ENCODE measurements at regions not wholly inside any gene's neighbourhood (a gene's known extent, or its start where the extent isn't known, plus 50 kb on each side); places are given as distances from the start of the nearest gene placed in this dataset.

- Histone ChIP-seq H3K9me3 (ENCODE audit: control insufficient read depth, insufficient read depth, low read length) (no peaks in the 10 kb centered on the region), H4K91ac (ENCODE audit: insufficient read depth, low read depth, low read length) (no peak overlapping the region), H4K8ac (ENCODE audit: low read depth in 2 of 2, low read length in 2 of 2) (no peak overlapping the region), H3K9ac (ENCODE audit: low read depth, low read length) (no peak overlapping the region), H2BK5ac (ENCODE audit: low read depth, low read length, poor library complexity, severe bottlenecking) (no peak overlapping the region), H2BK20ac (ENCODE audit: low read depth, low read length) (no peak overlapping the region), H3K4me3 (ENCODE audit: insufficient read depth, low read depth, low read length) (no peak overlapping the region), H3K27ac (ENCODE audit: insufficient read depth, low read length) (no peak overlapping the region), H2AK9ac (replicated peaks; ENCODE audit: low read depth, low read length, poor library complexity) (no peak overlapping the region), H2AK5ac (ENCODE audit: low read depth, low read length) (no peak overlapping the region), H3K79me1 (ENCODE audit: low read depth in 1 of 2, low read length in 2 of 2) (no peaks in the 10 kb centered on the region), H3K18ac (ENCODE audit: low read depth, low read length) (no peak overlapping the region), H3K27me3 (ENCODE audit: control insufficient read depth, insufficient read depth, low read length) (peaks cover 6% of the 10 kb centered on the region; the same call in 1 of the 2 replicates), H4K20me1 (ENCODE audit: insufficient read depth, low read length) (no peaks in the 10 kb centered on the region), H2BK15ac (ENCODE audit: low read depth, low read length) (no peak overlapping the region), H3K36me3 (ENCODE audit: control insufficient read depth, insufficient read depth, low read length) (no peaks in the 10 kb centered on the region), H3K9me1 (ENCODE audit: insufficient read depth, low read length) (no peaks in the 10 kb centered on the region), H3K14ac (replicated peaks; ENCODE audit: low read depth, low read length) (no peak overlapping the region), H3K56ac (ENCODE audit: extremely low read depth, insufficient read depth, low read length) (no peak overlapping the region), H3K4ac (ENCODE audit: low read depth, low read length) (no peak overlapping the region), H3K4me2 (ENCODE audit: low read depth, low read length) (no peak overlapping the region), H2AFZ (replicated peaks; ENCODE audit: low read length, poor library complexity) (no peak overlapping the region), H2BK120ac (ENCODE audit: low read depth, low read length) (no peak overlapping the region), H3K23ac (ENCODE audit: low read depth, low read length) (no peak overlapping the region), H3K4me1 (ENCODE audit: control insufficient read depth, insufficient read depth, low read length) (no peaks in the 10 kb centered on the region), H4K5ac (ENCODE audit: low read depth, low read length) (no peak overlapping the region)
- intact Hi-C loops (cut with micrococcal nuclease) (no loop called here), dilution Hi-C loops (cut with HindIII; ENCODE audit: low sequenced_read_pairs, unreplicated experiment) (no loop called here), in situ Hi-C loops (cut with MboI; ENCODE audit: low sequenced_read_pairs) (no loop called here)
- DNase-seq, result no peak
- WGBS, 2 experiments (ENCODE audit: extremely low coverage in 2 of 2, insufficient read length in 1 of 2), result 63% methylated on average over 5 of the region's 8 CpGs; no CpG with 5 or more reads in 1 of the 2 experiments
- no TSS peak for BruUV-seq (replicated peaks)
- TF ChIP-seq MXI1 (IDR thresholded peaks at IDR 0.05; ENCODE audit: borderline replicate concordance, low read depth, low read length) (no peak), MAZ (IDR thresholded peaks at IDR 0.05; ENCODE audit: borderline replicate concordance, low read depth, low read length) (no peak), MAFK (IDR thresholded peaks at IDR 0.05; ENCODE audit: low read depth, low read length) (no peak), FOS (IDR thresholded peaks at IDR 0.05; ENCODE audit: low read depth, low read length) (no peak), RFX5 (IDR thresholded peaks at IDR 0.05; ENCODE audit: low read depth, low read length) (no peak), RAD21 (IDR thresholded peaks at IDR 0.05; ENCODE audit: low read length) (no peak), CTCF (conservative IDR thresholded peaks at IDR 0.05; ENCODE audit: low read depth, low read length) (no peak), ELK1 (IDR thresholded peaks at IDR 0.05; ENCODE audit: borderline replicate concordance, low read depth, low read length) (no peak), SMC3 (IDR thresholded peaks at IDR 0.05; ENCODE audit: low read depth, low read length) (no peak), CHD1 (IDR thresholded peaks at IDR 0.05; ENCODE audit: low read depth, low read length) (no peak), NFE2L2 (IDR thresholded peaks at IDR 0.05; ENCODE audit: low read depth, low read length) (no peak), RCOR1 (IDR thresholded peaks at IDR 0.05; ENCODE audit: insufficient replicate concordance, low read length) (no peak), CEBPB (IDR thresholded peaks at IDR 0.05; ENCODE audit: low read depth, low read length) (no peak), BHLHE40 (IDR thresholded peaks at IDR 0.05; ENCODE audit: low read depth, low read length) (no peak), POLR2A (IDR thresholded peaks at IDR 0.05; ENCODE audit: low read depth, low read length) (no peak)
- TF ChIP-seq, protein P1, sequence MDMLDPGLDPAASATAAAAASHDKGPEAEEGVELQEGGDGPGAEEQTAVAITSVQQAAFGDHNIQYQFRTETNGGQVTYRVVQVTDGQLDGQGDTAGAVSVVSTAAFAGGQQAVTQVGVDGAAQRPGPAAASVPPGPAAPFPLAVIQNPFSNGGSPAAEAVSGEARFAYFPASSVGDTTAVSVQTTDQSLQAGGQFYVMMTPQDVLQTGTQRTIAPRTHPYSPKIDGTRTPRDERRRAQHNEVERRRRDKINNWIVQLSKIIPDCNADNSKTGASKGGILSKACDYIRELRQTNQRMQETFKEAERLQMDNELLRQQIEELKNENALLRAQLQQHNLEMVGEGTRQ (IDR thresholded peaks at IDR 0.05; ENCODE audit: low read depth, low read length), result no peak
- ChIA-PET POLR2A (ENCODE audit: unreplicated experiment) (no interaction called here), CTCF (no interaction called here)
- ATAC-seq (ENCODE audit: low read depth), result no peak
Observed at GRCh38 chr20:24870881-24871280, 78.2 kb upstream of the CST7 start.
